ENCODE measurements at regions not wholly inside any gene's neighbourhood (a gene's known extent, or its start where the extent isn't known, plus 50 kb on each side); places are given as distances from the start of the nearest gene placed in this dataset.

GRCh38 chr7:25314731-25315267 is 86.5 kb upstream of the NPVF start:
- DNase-seq: no peak

- no peak for DNase-seq
Observed at GRCh38 chr7:25316366-25316765, 88.1 kb upstream of the NPVF start.

DNA sequence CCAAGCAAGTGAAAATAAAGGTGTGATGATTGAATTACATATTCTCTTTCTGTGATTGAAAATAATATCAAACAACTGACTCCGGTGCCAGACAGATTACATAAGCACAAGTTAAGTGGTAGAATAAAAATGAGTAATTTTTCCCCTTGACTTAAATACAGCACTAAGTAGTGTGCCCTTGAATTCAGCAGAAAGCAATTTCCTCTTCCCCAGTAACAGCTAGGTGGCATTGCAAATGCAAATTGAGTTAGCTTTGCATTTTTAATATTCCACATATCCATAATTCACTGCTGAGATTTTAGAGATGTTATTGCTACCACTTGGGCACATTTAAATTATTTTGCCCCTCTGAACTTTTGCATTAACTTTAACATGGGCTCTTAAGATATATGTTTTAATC is 89.8 kb upstream of the NPVF start:
- no peak for DNase-seq

DNA sequence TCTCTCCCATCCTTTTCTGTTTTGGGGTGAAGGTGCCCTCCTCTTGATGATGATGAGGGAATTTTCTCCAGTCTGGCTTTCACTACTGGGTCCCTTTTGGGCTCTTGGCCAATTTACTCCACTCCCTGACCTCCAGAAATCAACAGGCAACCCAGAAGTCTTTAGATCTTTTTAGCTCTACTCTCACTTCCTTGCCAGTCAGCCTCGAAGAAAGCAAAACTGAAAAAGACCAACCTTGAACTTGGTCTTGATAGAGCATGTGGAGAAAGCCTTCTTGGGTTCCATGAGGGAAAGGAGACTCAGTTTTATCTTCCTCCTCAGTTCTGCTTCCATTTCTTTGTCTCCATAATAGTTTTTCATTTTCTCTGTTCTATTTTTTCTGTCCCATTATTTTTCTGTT is 91.4 kb upstream of the NPVF start:
- DNase-seq: no peak

DNA sequence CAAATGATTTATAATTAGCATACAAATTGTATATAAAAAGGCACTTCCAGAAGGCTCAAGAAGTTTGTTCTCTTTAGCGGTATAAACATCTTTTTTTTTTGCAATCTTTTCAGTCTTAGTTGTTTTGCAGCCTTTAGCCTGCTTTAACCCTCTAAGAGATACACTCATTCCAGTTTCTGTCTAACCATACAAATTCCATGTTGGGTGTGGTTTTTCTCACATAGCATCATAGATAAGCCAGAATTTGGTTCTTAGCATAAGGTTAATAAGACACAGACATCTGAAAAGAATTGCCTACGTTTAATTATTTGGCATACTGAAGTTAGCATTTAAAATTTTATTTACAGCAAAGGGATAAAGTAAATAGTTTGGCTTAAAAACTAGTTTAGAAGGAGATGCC is 92.5 kb upstream of the NPVF start:
- no peak for DNase-seq

DNA sequence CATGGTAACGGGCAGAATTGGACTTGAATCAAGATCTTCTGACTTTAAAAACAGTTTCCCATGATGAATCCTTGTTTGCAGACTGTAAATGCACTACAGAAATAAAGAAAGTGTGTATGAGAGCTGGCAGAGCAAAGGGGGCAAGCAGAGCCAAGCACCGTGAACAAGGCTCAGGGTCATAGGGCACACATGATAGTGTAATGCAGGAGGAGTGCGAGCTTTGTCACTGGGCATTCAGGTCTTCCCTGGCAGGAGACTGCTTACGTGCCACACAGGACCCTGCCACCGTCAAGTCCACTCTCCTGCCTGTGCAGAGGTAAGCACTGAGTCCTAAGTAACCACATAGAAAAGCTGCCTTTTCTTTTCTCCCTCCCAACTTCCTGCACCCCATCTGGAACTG is 93.1 kb upstream of the NPVF start:
- no peak for DNase-seq

DNA sequence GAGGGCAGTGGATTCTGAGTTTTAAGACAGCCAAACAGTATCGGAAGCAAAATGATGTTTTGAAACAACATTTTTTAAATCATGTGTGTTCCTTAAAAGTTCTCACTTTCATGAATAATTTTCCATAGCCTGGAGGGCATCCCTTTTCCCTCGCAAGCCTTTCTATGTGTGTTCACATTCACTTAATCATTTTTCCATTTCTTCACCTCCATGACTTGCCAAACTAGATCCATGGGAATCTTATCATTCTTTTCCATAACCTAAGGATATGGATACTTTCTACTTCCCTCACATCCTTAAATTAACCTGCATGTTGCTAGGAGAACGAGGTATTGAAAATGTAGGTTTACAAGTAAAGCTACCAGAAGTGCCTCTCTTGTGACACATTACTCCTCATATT is 94.2 kb upstream of the NPVF start:
- no peak for DNase-seq

GRCh38 chr7:25325186-25325757 is 97.0 kb upstream of the NPVF start:
- DNase-seq: no peak

DNA sequence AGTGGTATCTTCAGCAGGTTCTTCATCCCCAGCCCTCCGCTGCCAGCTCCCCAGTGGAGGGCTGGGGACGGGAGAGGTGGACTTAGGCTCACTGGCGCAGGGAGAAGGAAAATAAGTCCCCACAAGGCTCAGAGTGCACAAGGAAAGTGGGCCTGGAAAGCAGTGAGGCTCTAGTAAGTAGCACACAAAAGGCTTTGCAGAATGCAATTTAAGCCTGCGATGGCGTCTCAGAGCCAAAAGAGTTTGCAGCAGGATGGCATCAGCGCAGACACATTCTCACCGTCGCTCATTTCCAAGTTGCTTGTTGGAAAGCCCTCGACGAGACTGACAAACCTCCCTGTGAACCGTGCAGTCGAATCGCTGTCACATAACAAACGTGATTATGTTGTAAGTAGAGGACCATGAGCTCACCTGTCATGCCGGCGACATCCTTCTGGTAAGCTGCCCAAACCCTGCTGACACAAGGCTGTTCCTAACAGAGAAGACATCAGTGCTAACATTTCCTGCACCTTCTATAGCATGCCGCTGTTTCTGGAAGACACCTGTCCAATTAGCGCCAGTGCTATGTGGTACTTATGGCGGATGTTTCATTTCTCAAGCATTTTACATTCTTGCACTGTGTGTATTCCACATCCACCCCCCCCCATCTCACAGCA is 98.3 kb upstream of the NPVF start:
- no peak for DNase-seq

DNA sequence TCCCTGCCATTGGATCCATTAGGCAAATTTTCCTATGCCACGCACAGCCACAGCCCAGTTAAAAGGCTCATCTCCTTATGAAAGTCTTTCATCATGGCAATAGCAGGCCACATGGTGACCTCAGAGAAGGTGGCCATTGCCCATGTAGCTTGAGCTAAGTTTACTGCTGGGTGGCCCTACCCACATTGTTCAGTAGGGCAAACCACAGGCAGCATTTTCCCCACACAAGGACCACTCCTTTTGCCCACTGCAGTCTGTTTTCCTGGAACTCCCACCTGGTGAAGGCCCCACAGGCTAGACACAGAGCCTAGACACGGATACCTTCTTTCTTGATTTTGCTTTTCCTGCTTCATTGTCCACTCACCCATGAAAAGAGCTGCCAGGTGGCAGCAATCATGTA is 101.5 kb upstream of the NPVF start:
- no peak for DNase-seq

DNA sequence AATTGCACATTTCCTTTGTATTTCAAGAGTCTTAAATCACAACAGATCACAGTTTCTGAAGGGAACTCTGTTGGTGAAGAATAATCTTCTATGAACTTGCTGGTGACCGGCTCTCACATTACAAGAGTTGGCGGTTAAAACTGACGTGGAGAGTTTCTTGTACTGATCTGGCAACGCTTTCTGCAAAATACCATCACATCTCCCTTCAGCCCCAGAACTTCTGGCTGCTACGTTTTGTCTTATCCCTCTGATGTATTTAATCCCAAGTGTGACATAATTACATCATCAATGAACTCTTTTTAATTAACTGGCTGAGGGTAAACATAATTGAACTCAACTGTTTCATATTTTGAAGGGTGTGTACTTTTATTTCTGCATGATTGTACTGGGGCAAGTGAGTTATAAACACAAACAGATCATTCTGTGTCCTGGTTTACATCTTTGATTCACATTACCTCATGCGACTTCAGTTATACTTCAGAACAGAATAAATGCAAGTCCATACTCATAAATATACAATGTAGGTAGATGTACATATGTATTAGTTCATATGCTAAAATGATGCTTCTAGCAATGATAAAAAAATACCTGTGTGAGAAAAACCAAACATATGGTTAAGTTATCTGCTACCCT is 105.1 kb upstream of the NPVF start:
- DNase-seq: no peak

GRCh38 chr7:25347360-25348066 is 119.2 kb upstream of the NPVF start:
- DNase-seq: no peak

DNA sequence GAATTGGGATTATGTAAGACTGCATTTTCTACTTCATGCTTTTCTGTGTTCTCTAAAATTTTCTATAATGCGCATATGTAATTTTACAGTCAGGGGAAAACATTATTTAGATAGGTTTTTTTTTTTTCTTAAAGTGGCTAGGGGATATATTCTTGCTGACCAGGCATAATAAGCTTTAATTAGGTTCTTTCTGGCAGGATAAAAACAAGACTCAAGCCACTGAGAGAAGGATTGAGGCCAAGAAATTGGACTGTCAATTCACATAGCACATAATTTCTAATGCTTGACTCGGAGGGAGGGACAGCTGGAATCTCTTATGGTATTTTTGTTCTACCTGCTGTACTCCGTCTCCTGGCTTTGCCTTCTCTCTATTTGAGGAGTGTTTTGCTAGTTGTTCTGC is 119.8 kb upstream of the NPVF start:
- DNase-seq: no peak

GRCh38 chr7:25349283-25350017 is 121.2 kb upstream of the NPVF start:
- no peak for DNase-seq

DNA sequence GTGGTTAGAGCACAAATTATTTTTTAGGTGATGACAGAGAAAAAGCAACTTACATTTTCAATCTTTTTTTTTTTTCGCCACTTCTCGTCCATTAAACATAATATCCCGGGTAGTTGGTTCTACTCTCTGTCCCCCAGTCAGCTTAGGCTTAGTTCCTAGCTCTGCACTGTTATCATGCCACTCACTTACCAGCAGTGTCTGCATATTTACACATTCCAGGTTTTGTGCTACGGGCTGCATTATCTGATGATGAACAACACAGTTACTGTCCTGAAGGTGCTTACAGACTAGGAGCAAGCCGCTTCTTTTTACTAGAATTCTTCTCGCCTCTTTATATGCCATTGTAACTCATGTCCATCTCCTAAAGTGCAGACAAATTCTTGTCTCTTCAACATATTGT is 121.8 kb upstream of the NPVF start:
- no peak for DNase-seq

- DNase-seq: no peak
Observed at GRCh38 chr7:25351761-25352160, 123.5 kb upstream of the NPVF start.

GRCh38 chr7:25353196-25353595 is 124.9 kb upstream of the NPVF start:
- DNase-seq: no peak

DNA sequence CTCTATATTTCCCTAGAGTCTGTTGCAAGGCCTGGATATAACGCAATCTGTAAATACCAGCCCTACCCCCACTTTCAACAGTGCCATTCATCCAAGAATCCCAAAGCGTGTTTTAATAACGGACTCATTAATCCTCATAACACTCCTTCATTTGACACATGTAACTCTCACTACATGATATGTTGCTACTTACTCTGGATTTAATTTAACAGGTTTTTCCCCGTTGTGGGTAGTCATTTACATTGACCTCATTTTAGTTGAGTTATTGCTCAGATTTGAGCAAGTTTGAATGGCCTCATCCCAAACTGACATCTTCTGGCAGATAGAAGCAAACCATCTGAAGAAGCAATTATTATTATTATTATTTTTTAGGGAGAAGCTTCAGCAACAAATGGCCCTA is 125.4 kb upstream of the NPVF start:
- no peak for DNase-seq

- DNase-seq: no peak
Observed at GRCh38 chr7:25356534-25357151, 128.4 kb upstream of the NPVF start.

DNA sequence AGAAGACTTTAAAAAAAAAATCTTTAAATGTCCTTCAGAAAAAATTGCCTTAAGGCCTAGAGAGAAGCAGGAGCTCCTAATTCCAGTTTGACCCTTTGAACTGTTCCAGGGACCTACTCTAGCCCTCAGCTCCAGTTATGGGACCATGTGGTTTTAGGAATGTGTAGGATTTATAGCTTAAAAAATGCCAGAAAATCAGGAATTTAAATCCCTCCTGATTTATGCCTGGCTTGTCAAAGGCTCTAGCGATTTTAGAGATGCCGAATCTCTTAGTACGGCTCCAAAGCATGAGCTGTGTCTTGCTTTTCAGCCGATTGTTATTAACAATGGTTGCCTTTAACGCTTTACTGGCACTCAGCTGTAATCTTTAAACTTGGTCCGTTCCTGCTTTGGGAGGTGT is 130.6 kb upstream of the NPVF start:
- no peak for DNase-seq

DNA sequence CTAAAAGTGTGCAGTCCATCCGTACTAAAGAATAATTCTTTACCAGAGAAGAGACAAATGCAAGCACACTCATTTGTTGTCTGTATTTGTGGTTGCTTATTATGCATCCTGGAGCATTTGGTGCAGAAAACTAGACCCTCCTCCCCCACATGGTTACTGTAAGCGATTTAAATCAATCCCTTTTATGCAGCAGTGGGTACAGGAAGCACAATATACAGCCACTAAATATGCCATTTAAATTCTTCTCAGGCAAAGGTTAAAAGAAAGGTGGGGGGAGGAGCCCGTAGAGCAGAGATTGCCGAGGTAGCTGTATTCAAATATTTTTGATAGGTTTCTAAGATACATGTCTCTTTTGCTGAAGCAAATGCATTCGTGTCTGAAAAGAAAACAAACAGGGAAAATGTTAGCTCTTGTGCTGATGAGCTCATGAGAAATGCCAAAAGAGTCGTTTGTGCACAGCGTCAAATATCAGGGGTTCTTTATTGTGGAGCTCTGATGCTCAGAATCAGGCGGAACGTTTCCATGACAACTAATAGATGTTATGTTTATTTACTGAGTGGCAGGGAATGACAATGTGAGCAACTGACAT is 131.3 kb upstream of the NPVF start:
- DNase-seq: no peak

DNA sequence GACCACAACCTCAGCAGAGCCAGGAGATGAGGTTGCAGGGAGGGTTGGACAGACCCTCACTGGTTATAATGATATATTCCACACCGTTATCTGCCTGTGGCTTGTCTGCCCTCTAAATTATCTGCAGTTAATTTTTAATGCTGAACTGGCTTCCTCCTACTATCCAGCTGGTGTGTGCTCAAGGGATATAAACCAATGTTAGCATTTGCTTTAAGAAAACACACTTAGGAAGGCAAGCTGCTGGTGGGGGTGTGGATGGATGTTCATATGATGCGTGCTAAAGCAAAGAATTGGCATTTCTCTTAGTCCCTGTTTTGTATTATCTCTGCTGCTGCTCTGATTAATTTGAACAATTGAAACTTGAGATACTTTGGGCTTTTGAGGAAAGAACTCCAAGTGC is 132.2 kb upstream of the NPVF start:
- DNase-seq: no peak

Data from central memory CD4-positive, alpha-beta T cell (primary cell).